ENCODE measurements at regions not wholly inside any gene's neighbourhood (a gene's known extent, or its start where the extent isn't known, plus 50 kb on each side); places are given as distances from the start of the nearest gene placed in this dataset.

GRCh38 chr9:104301755-104302154, 202.3 kb upstream of the OR13F1 start:
- Histone ChIP-seq H3K79me2 (ENCODE audit: insufficient read depth, low read length) (no peaks in the 10 kb centered on the region), H3K4me3 (ENCODE audit: insufficient read depth, low read length, poor library complexity, severe bottlenecking) (no peak overlapping the region)

GRCh38 chr9:104302775-104303174, 201.3 kb upstream of the OR13F1 start:
- Histone ChIP-seq H3K36me3 (ENCODE audit: low read length) (no peaks in the 10 kb centered on the region), H2AFZ (ENCODE audit: low read depth, low read length, severe bottlenecking) (no peak overlapping the region), H3K9ac (ENCODE audit: low read length) (no peak overlapping the region), H3K9me2 (replicated peaks; ENCODE audit: insufficient read depth, low read length) (no peaks in the 10 kb centered on the region), H3K27ac (ENCODE audit: low read depth, low read length) (no peak overlapping the region), H4K20me1 (ENCODE audit: low read depth, low read length) (no peaks in the 10 kb centered on the region), H3F3A (ENCODE audit: insufficient read depth) (no peaks in the 10 kb centered on the region), H3K4me3 (ENCODE audit: insufficient read depth, low read length, poor library complexity, severe bottlenecking) (no peak overlapping the region), H3K9me3 (ENCODE audit: insufficient read depth, low read length) (no peaks in the 10 kb centered on the region), H3K27me3 (ENCODE audit: low read length) (no peaks in the 10 kb centered on the region), H3K4me2 (ENCODE audit: low read depth, low read length, poor library complexity, severe bottlenecking) (no peak overlapping the region), H3K79me2 (ENCODE audit: insufficient read depth, low read length) (no peaks in the 10 kb centered on the region)
- TF ChIP-seq CTCF (IDR thresholded peaks at IDR 0.05; ENCODE audit: insufficient read depth, low read length, poor library complexity, severe bottlenecking) (no peak), EZH2phosphoT487 (conservative IDR thresholded peaks at IDR 0.05; ENCODE audit: low read length) (no peak)

More at GRCh38 chr9:104301755-104302154, 202.3 kb upstream of the OR13F1 start:
- Histone ChIP-seq H3K9me3 (ENCODE audit: insufficient read depth, low read length) (no peaks in the 10 kb centered on the region), H3F3A (ENCODE audit: insufficient read depth) (no peaks in the 10 kb centered on the region), H2AFZ (ENCODE audit: low read depth, low read length, severe bottlenecking) (no peak overlapping the region), H3K4me2 (ENCODE audit: low read depth, low read length, poor library complexity, severe bottlenecking) (no peak overlapping the region), H4K20me1 (ENCODE audit: low read depth, low read length) (no peaks in the 10 kb centered on the region), H3K27me3 (ENCODE audit: low read length) (no peaks in the 10 kb centered on the region), H3K9ac (ENCODE audit: low read length) (no peak overlapping the region), H3K27ac (ENCODE audit: low read depth, low read length) (no peak overlapping the region), H3K36me3 (ENCODE audit: low read length) (no peaks in the 10 kb centered on the region), H3K9me2 (replicated peaks; ENCODE audit: insufficient read depth, low read length) (no peaks in the 10 kb centered on the region)
- no peak for TF ChIP-seq EZH2phosphoT487 (conservative IDR thresholded peaks at IDR 0.05; ENCODE audit: low read length)
- TF ChIP-seq CTCF (IDR thresholded peaks at IDR 0.05; ENCODE audit: insufficient read depth, low read length, poor library complexity, severe bottlenecking), result no peak

- Histone ChIP-seq H3K9ac (ENCODE audit: low read length) (no peak overlapping the region), H3K4me3 (ENCODE audit: insufficient read depth, low read length, poor library complexity, severe bottlenecking) (no peak overlapping the region), H3K36me3 (ENCODE audit: low read length) (no peaks in the 10 kb centered on the region), H3K27me3 (ENCODE audit: low read length) (no peaks in the 10 kb centered on the region), H3K27ac (ENCODE audit: low read depth, low read length) (no peak overlapping the region), H4K20me1 (ENCODE audit: low read depth, low read length) (no peaks in the 10 kb centered on the region), H3K9me3 (ENCODE audit: insufficient read depth, low read length) (no peaks in the 10 kb centered on the region), H2AFZ (ENCODE audit: low read depth, low read length, severe bottlenecking) (no peak overlapping the region), H3K79me2 (ENCODE audit: insufficient read depth, low read length) (no peaks in the 10 kb centered on the region), H3K4me2 (ENCODE audit: low read depth, low read length, poor library complexity, severe bottlenecking) (no peak overlapping the region), H3F3A (ENCODE audit: insufficient read depth) (no peaks in the 10 kb centered on the region), H3K9me2 (replicated peaks; ENCODE audit: insufficient read depth, low read length) (no peaks in the 10 kb centered on the region)
- no peak for TF ChIP-seq EZH2phosphoT487 (conservative IDR thresholded peaks at IDR 0.05; ENCODE audit: low read length)
- TF ChIP-seq CTCF (IDR thresholded peaks at IDR 0.05; ENCODE audit: insufficient read depth, low read length, poor library complexity, severe bottlenecking), result no peak
Observed at GRCh38 chr9:104304925-104305324, 199.1 kb upstream of the OR13F1 start.

Measured in SU-DHL-6 (cell line).